Esophagus (tissue), 2 donors: ENCODE measurements at regions not wholly inside any gene's neighbourhood (a gene's known extent, or its start where the extent isn't known, plus 50 kb on each side); places are given as distances from the start of the nearest gene placed in this dataset.

Source experiments
- H3K27ac ChIP-seq, 2 donors: one replicate each; pipeline ENCODE4 v1.5.1; 2013; ENCODE audit warnings: low read depth in 2 of 2, mild to moderate bottlenecking in 2 of 2, inconsistent platforms in 1 of 2, low read length in 1 of 2, moderate library complexity in 1 of 2
- H3K27me3 ChIP-seq, 2 donors: one replicate each; pipeline ENCODE4 v1.6.1; 2013; ENCODE audit warnings: low read length in 2 of 2, control low read depth in 1 of 2, mild to moderate bottlenecking in 1 of 2; ENCODE audit not compliant: insufficient read depth in 2 of 2, control insufficient read depth in 1 of 2
- H3K36me3 ChIP-seq, 2 donors: one replicate each; pipeline ENCODE4 v1.6.1; 2013; ENCODE audit warnings: low read length in 1 of 2; ENCODE audit not compliant: control insufficient read depth in 2 of 2, insufficient read depth in 2 of 2
- H3K4me1 ChIP-seq, 2 donors: one replicate each; pipeline ENCODE4 v1.6.1; 2013; ENCODE audit warnings: low read length in 1 of 2; ENCODE audit not compliant: control insufficient read depth in 2 of 2, insufficient read depth in 2 of 2
- H3K4me3 ChIP-seq, 2 donors: one replicate each; pipeline ENCODE4 v1.5.1; 2013; ENCODE audit warnings: low read length in 2 of 2, mild to moderate bottlenecking in 2 of 2, low read depth in 1 of 2, moderate library complexity in 1 of 2
- H3K9me3 ChIP-seq, 2 donors: one replicate each; pipeline ENCODE4 v1.6.1; 2013; ENCODE audit warnings: mild to moderate bottlenecking in 2 of 2, low read depth in 1 of 2, low read length in 1 of 2, moderate library complexity in 1 of 2; ENCODE audit not compliant: control insufficient read depth in 2 of 2, insufficient read depth in 1 of 2
- WGBS, 2 donors: extraction: QIAGEN DNeasy Blood & Tissue Kit; methylation state at CpG; one replicate each; pipeline ENCODE4 v1.1.7; 2013; 5-methylcytosine and 5-hydroxymethylcytosine counted together
- donor health status: healthy with polysubstance abuse.
- donor health status: Bipolar disorder and iron deficiency.

- no peak overlapping the region for H3K27ac ChIP-seq
- WGBS, 2 donors, result 52% methylated on average over 2 of the region's 2 CpGs
Measured at GRCh38 chr13:103153466-103153865, 87.2 kb upstream of the SLC10A2 start.

DNA sequence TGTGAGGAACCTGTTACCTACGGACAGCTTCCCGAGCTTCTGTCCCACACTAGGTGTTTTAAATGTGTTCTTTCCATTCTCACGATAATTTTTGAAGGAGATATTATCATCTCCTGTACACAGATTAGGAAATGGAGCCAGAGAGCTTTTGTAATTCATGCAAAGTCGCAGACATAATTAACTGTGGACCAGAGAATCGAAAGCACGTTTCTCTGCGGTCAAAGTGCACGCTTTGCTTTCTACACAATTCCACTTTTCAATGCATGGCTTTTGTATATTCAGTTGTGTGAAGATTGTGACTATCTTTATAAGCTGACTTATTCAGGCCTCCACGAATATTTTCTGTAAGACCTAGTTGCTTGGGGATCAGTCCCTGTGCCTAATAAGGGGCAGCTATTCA is 81.7 kb upstream of the SLC10A2 start:
- H3K9me3 ChIP-seq, result no peaks in the 10 kb centered on the region
- no peaks in the 10 kb centered on the region for H3K36me3 ChIP-seq
- no peak overlapping the region for H3K4me3 ChIP-seq
- H3K27ac ChIP-seq, result no peak overlapping the region
- 74 to 84% methylated on average over 9 of the region's 9 CpGs for WGBS, 2 donors
- H3K27me3 ChIP-seq, result no peaks in the 10 kb centered on the region
- H3K4me1 ChIP-seq, result no peaks in the 10 kb centered on the region

More at GRCh38 chr13:103153466-103153865, 87.2 kb upstream of the SLC10A2 start:
- Histone ChIP-seq H3K27me3 (no peaks in the 10 kb centered on the region), H3K4me3 (no peak overlapping the region), H3K36me3 (no peaks in the 10 kb centered on the region), H3K9me3 (no peaks in the 10 kb centered on the region), H3K4me1 (no peaks in the 10 kb centered on the region)

GRCh38 chr13:103145442-103145841 is 79.2 kb upstream of the SLC10A2 start:
- Histone ChIP-seq H3K36me3 (no peaks in the 10 kb centered on the region), H3K9me3 (no peaks in the 10 kb centered on the region), H3K27me3 (no peaks in the 10 kb centered on the region), H3K4me1 (no peaks in the 10 kb centered on the region), H3K4me3 (no peak overlapping the region), H3K27ac (no peak overlapping the region)
- WGBS, 2 donors, result 74 to 75% methylated on average over 1 of the region's 1 CpG

DNA sequence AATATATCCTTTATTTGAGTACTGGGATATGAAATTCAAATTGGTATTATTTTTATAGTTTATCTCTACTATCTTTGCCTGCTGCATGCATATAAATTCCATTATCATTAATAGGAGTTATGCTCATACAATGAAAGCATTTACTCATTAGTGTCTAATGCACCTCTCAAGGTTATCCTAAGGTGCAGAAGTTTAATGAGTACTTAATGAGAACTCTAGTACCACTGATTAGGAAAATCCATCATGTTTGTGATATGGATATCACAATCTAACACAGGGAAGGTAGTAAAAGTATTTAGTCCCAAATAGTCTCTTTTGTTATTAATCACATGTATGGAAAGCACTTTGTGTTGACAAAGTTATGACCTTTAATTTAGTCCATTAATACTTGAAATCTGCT is 77.2 kb upstream of the SLC10A2 start:
- Histone ChIP-seq H3K9me3 (no peaks in the 10 kb centered on the region), H3K27me3 (no peaks in the 10 kb centered on the region), H3K4me3 (no peak overlapping the region), H3K4me1 (no peaks in the 10 kb centered on the region), H3K36me3 (no peaks in the 10 kb centered on the region), H3K27ac (no peak overlapping the region)

DNA sequence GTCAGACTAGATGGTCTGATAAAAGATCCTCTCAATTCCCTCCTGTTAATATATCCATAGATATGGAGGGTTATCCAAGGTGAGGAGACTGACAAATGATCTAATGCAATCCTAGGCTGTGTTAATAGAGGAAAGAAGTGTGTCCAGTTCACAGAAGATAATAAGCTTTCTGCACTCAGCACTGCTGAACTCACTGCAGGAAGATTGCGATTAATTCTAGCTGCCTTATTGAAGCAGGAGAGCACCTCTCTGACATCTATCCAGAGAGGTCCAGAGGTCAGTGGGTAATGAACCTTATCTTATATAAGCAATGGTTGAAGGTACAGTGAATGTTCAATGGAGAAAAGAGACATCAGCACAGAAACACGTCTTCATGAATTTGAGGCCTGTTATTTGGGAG is 75.9 kb upstream of the SLC10A2 start:
- no peak overlapping the region for H3K27ac ChIP-seq
- H3K4me3 ChIP-seq, result no peak overlapping the region
- no peaks in the 10 kb centered on the region for H3K27me3 ChIP-seq
- H3K4me1 ChIP-seq, result no peaks in the 10 kb centered on the region
- no peaks in the 10 kb centered on the region for H3K36me3 ChIP-seq
- no peaks in the 10 kb centered on the region for H3K9me3 ChIP-seq
- WGBS, 2 donors, result 71 to 83% methylated on average over 2 of the region's 2 CpGs

DNA sequence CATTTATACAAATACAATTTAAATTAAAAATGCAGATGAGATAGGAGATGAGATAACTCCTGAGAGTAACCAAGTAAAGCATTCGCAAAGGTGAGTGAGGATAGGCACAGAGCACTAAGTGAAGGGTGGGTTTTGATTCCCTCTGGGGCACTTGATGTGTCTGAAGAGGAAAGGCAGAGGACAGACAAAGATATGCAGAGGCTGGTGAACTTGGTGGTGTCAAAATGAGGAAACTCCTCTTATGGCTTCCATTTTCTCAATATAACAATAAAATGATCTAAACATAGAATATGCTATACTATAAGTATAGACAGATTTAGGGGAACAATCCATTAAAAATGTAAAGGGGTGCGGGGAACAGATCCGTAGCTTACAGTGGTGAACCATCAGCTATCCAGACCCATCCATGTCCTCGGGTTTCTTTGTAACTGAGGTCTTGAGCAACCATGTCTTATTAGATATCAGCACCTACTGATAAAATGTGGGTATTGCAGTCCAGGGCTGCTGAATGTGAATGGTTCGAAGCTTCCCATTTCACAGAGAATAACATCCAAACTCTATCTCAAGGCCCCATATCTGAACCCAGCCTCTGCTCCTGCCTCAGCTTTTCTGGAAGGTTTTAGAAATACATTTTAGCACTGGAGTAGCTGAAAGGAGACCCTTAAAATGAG is 73.9 kb upstream of the SLC10A2 start:
- Histone ChIP-seq H3K4me3 (no peak overlapping the region), H3K9me3 (no peaks in the 10 kb centered on the region), H3K27ac (no peak overlapping the region), H3K27me3 (no peaks in the 10 kb centered on the region), H3K36me3 (no peaks in the 10 kb centered on the region), H3K4me1 (no peaks in the 10 kb centered on the region)
- 55 to 57% methylated on average over 5 of the region's 5 CpGs for WGBS, 2 donors

DNA sequence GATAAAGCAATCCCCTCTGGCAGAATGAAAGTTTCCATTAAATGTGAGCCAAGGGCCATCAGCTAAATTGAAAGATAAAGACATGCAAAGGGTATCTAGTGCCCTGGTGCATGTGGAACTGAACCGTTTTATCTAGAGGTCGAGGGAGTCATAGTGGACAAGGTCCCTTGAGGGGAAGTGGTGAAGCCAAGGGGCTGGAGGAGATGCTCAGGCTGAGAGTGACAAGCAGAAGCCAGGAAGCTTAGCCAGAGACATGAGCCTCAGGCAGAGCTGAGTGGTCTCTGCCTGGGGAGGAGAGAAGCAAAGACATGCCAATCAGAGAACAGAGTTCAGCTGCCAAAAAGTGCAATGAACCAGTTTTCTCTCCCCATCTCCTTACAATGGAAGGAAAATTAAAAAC is 68.1 kb upstream of the SLC10A2 start:
- H3K27me3 ChIP-seq, result no peaks in the 10 kb centered on the region
- no peaks in the 10 kb centered on the region for H3K36me3 ChIP-seq
- H3K4me3 ChIP-seq, result no peak overlapping the region
- peaks cover 0 to 3% of the 10 kb centered on the region in 2 donors for H3K4me1 ChIP-seq
- 40 to 45% methylated on average over 2 of the region's 2 CpGs for WGBS, 2 donors
- no peak overlapping the region for H3K27ac ChIP-seq
- no peaks in the 10 kb centered on the region for H3K9me3 ChIP-seq

GRCh38 chr13:103133556-103133955 is 67.3 kb upstream of the SLC10A2 start:
- Histone ChIP-seq H3K27me3 (no peaks in the 10 kb centered on the region), H3K27ac (no peak overlapping the region), H3K4me1 (peaks cover 0 to 3% of the 10 kb centered on the region in 2 donors), H3K36me3 (no peaks in the 10 kb centered on the region), H3K9me3 (no peaks in the 10 kb centered on the region), H3K4me3 (no peak overlapping the region)
- WGBS, 2 donors, result 40 to 48% methylated on average over 4 of the region's 4 CpGs

GRCh38 chr13:103130681-103131210 is 64.5 kb upstream of the SLC10A2 start:
- Histone ChIP-seq H3K4me3 (no peak overlapping the region), H3K27me3 (no peaks in the 10 kb centered on the region), H3K4me1 (peaks cover 0 to 3% of the 10 kb centered on the region in 2 donors), H3K9me3 (no peaks in the 10 kb centered on the region), H3K27ac (no peak overlapping the region), H3K36me3 (no peaks in the 10 kb centered on the region)
- 62 to 72% methylated on average over 3 of the region's 3 CpGs for WGBS, 2 donors

- no peaks in the 10 kb centered on the region for H3K9me3 ChIP-seq
- H3K4me1 ChIP-seq, result peaks cover 0 to 3% of the 10 kb centered on the region in 2 donors
- no peak overlapping the region for H3K4me3 ChIP-seq
- H3K27me3 ChIP-seq, result no peaks in the 10 kb centered on the region
- no peak overlapping the region for H3K27ac ChIP-seq
- WGBS, 2 donors, result 75 to 84% methylated on average over 5 of the region's 5 CpGs
- no peaks in the 10 kb centered on the region for H3K36me3 ChIP-seq
Measured at GRCh38 chr13:103130146-103130545, 63.9 kb upstream of the SLC10A2 start.
